Erythroblast (primary cell): ENCODE measurements at regions not wholly inside any gene's neighbourhood (a gene's known extent, or its start where the extent isn't known, plus 50 kb on each side); places are given as distances from the start of the nearest gene placed in this dataset.

Experiments used
- GATA1 ChIP-seq: IDR thresholded peaks from 2 replicates; pipeline ENCODE4 v1.6.1; 2011; ENCODE audit warnings: low read depth, mild to moderate bottlenecking, control low read depth, low read length, moderate library complexity
- POLR2A ChIP-seq: IDR thresholded peaks from 2 replicates; pipeline ENCODE4 v1.6.1; 2011; ENCODE audit warnings: mild to moderate bottlenecking, low read length

GRCh38 chr4:114205261-114205660 is 225.8 kb upstream of the ARSJ start:
- TF ChIP-seq POLR2A (no peak), GATA1 (no peak)
